GM12865 (cell line): ENCODE measurements at regions not wholly inside any gene's neighbourhood (a gene's known extent, or its start where the extent isn't known, plus 50 kb on each side); places are given as distances from the start of the nearest gene placed in this dataset.

ENCODE experiments used
- DNase-seq: peaks from one replicate; pipeline ENCODE4 v3.0.0; 2010; ENCODE audit warnings: low read depth
- H3K4me3 ChIP-seq: 2 replicates; pipeline ENCODE4 v1.5.1; 2011; ENCODE audit warnings: mild to moderate bottlenecking, low read depth, low read length, control low read depth
- CTCF ChIP-seq: IDR thresholded peaks from 2 replicates; pipeline ENCODE4 v1.5.1; 2011; ENCODE audit warnings: low read length, control low read depth, low read depth, inconsistent platforms; ENCODE audit not compliant: insufficient read depth; ENCODE audit errors: missing control alignments

- no peak for TF ChIP-seq CTCF
- H3K4me3 ChIP-seq = no peak overlapping the region
- no peak for DNase-seq
Observed at GRCh38 chr11:97844016-97844415, 1176.7 kb upstream of the CNTN5 start.

- H3K4me3 ChIP-seq = no peak overlapping the region
- TF ChIP-seq CTCF = no peak
- no peak for DNase-seq
Observed at GRCh38 chr11:97847730-97848129, 1173.0 kb upstream of the CNTN5 start.

GRCh38 chr11:97850701-97851100 is 1170.0 kb upstream of the CNTN5 start:
- H3K4me3 ChIP-seq = no peak overlapping the region
- TF ChIP-seq CTCF = no peak
- DNase-seq = no peak

GRCh38 chr11:97854357-97854756 is 1166.4 kb upstream of the CNTN5 start:
- TF ChIP-seq CTCF = no peak

GRCh38 chr11:97854877-97855276 is 1165.9 kb upstream of the CNTN5 start:
- no peak for DNase-seq
- no peak for TF ChIP-seq CTCF

More at GRCh38 chr11:97854357-97854756, 1166.4 kb upstream of the CNTN5 start:
- no peak overlapping the region for H3K4me3 ChIP-seq
- DNase-seq = no peak

GRCh38 chr11:97856666-97857065 is 1164.1 kb upstream of the CNTN5 start:
- DNase-seq = no peak
- H3K4me3 ChIP-seq = no peak overlapping the region
- no peak for TF ChIP-seq CTCF

More at GRCh38 chr11:97854877-97855276, 1165.9 kb upstream of the CNTN5 start:
- H3K4me3 ChIP-seq = no peak overlapping the region

GRCh38 chr11:97860237-97860636 is 1160.5 kb upstream of the CNTN5 start:
- TF ChIP-seq CTCF = no peak
- DNase-seq = no peak
- no peak overlapping the region for H3K4me3 ChIP-seq
